ENCODE measurements at regions not wholly inside any gene's neighbourhood (a gene's known extent, or its start where the extent isn't known, plus 50 kb on each side); places are given as distances from the start of the nearest gene placed in this dataset.
"Not testable (repeated sequence)": the region's sequence is repeated elsewhere in the genome, so short reads cannot be mapped to it uniquely, and the experiment has no call there.

DNA sequence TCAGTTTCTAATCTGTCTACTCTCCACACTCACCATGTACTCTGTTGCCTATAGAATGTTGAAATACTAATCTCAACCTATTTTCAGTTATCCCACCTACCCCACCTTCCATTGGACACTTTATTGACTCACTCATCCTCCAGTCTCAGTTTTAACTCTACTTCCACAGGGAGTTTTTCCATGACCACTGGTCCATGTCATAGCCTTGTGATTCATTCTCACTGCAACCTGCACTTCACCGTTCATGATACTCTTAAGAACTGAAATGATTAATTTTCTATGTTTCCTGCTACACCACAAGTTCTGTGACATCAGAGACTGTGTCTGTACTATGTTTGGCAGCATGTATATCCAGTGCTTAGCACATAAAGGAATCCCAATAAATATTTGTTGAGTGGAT is 122.8 kb upstream of the HSF2 start:
- Mint-ChIP-seq H3K4me3 (no peak overlapping the region), H3K36me3 (no peaks in the 10 kb centered on the region), H3K9me3 (peaks cover 5 to 7% of the 10 kb centered on the region in 2 donors), H3K4me1 (no peaks in the 10 kb centered on the region), H3K27me3 (ENCODE audit: low read depth in 2 of 2) (no peaks in the 10 kb centered on the region), H3K27ac (no peak overlapping the region)
- Histone ChIP-seq H3K36me3 (ENCODE audit: control insufficient read depth, insufficient read depth, low read length) (no peaks in the 10 kb centered on the region), H3K4me3 (ENCODE audit: low read length) (no peak overlapping the region), H3K4me1 (ENCODE audit: control insufficient read depth, insufficient read depth, low read length) (no peaks in the 10 kb centered on the region), H3K27ac (ENCODE audit: low read length) (no peak overlapping the region), H3K9me3 (ENCODE audit: control insufficient read depth, insufficient read depth, low read length) (no peaks in the 10 kb centered on the region), H3K27me3 (ENCODE audit: control insufficient read depth, insufficient read depth, low read length) (no peaks in the 10 kb centered on the region)
- TF ChIP-seq, protein P1, sequence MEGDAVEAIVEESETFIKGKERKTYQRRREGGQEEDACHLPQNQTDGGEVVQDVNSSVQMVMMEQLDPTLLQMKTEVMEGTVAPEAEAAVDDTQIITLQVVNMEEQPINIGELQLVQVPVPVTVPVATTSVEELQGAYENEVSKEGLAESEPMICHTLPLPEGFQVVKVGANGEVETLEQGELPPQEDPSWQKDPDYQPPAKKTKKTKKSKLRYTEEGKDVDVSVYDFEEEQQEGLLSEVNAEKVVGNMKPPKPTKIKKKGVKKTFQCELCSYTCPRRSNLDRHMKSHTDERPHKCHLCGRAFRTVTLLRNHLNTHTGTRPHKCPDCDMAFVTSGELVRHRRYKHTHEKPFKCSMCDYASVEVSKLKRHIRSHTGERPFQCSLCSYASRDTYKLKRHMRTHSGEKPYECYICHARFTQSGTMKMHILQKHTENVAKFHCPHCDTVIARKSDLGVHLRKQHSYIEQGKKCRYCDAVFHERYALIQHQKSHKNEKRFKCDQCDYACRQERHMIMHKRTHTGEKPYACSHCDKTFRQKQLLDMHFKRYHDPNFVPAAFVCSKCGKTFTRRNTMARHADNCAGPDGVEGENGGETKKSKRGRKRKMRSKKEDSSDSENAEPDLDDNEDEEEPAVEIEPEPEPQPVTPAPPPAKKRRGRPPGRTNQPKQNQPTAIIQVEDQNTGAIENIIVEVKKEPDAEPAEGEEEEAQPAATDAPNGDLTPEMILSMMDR (IDR thresholded peaks at IDR 0.05): no peak
- WGBS (ENCODE audit: insufficient coverage): 42% methylated on average over 1 of the region's 1 CpG
- intact Hi-C loops (cut with micrococcal nuclease): no loop called here
- ATAC-seq (no peak), DNase-seq (no peak)

DNA sequence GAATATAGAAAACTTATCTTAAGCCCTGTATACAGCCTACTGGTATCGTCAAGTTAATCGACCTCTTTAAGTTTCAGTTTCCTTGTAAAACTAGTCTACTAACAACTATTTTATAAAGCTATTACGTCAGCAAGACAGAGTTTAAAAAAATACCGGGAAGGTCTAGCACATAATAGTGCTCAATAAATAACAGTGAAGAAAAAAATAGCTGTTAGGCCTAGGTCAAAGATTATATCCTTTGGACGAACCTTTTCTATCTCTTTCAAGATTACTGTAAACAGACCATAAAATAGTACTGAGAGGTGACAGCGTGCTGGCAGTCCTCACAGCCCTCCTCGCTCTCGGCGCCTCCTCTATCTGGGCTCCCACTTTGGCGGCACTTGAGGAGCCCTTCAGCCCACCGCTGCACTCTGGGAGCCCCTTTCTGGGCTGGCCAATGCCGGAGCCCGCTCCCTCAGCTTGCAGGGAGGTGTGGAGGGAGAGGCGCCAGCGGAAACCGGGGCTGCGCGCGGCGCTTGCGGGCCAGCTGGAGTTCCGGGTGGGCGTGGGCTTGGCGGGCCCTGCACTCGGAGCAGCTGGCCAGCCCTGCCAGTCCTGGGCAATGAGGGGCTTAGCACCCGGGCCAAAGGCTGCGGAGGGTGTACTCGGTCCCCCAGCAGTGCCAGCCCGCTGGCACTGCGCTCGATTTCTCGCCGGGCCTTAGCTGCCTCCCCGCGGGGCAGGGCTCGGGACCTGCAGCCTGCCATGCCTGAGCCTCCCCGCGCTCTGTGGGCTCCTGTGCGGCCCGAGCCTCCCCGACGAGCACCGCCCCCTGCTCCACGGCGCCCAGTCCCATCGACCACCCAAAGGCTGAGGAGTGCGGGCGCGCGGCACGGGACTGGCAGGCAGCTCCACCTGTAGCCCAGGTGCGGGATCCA is 119.1 kb upstream of the HSF2 start:
- DNase-seq; H3K27ac Mint-ChIP-seq; H3K36me3 ChIP-seq (ENCODE audit: control insufficient read depth, insufficient read depth, low read length); H3K4me3 Mint-ChIP-seq; H3K9me3 Mint-ChIP-seq; H3K36me3 Mint-ChIP-seq; ATAC-seq; H3K4me1 Mint-ChIP-seq; H3K4me1 ChIP-seq (ENCODE audit: control insufficient read depth, insufficient read depth, low read length); H3K9me3 ChIP-seq (ENCODE audit: control insufficient read depth, insufficient read depth, low read length); H3K27ac ChIP-seq (ENCODE audit: low read length); H3K4me3 ChIP-seq (ENCODE audit: low read length); intact Hi-C loops (cut with micrococcal nuclease); H3K27me3 ChIP-seq (ENCODE audit: control insufficient read depth, insufficient read depth, low read length); H3K27me3 Mint-ChIP-seq (ENCODE audit: low read depth in 2 of 2): not testable (repeated sequence)
- 94% methylated on average over 51 of the region's 52 CpGs for WGBS (ENCODE audit: insufficient coverage)

DNA sequence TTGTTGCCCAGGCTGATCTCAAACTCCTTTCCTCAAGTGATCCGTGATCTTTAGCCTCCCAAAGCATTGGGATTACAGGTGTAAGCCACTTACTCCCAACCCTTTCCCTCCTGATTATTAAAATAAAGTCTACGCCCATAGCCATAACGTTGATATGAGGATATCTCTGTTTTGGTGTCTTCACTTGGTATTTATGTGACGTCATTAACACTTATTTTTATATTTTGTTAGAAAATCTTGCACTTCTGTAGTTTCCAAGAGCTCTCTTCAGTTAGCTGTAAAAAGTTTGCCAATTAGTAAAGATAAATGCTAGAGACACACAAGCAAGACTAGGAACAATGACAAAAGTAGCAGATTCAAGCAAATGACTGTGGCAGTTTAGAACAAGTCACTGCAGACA is 115.6 kb upstream of the HSF2 start:
- no peak for ATAC-seq
- no peaks in the 10 kb centered on the region for H3K36me3 Mint-ChIP-seq
- DNase-seq: no peak
- WGBS (ENCODE audit: insufficient coverage): 58% methylated on average over 1 of the region's 4 CpGs
- H3K4me3 ChIP-seq (ENCODE audit: low read length): no peak overlapping the region
- H3K27me3 ChIP-seq (ENCODE audit: control insufficient read depth, insufficient read depth, low read length): no peaks in the 10 kb centered on the region
- H3K9me3 ChIP-seq (ENCODE audit: control insufficient read depth, insufficient read depth, low read length): no peaks in the 10 kb centered on the region
- no peak overlapping the region for H3K27ac ChIP-seq (ENCODE audit: low read length)
- TF ChIP-seq, protein P1 (IDR thresholded peaks at IDR 0.05): no peak
- no peak overlapping the region for H3K4me3 Mint-ChIP-seq
- H3K27me3 Mint-ChIP-seq (ENCODE audit: low read depth in 2 of 2): no peaks in the 10 kb centered on the region
- intact Hi-C loops (cut with micrococcal nuclease): no loop called here
- H3K36me3 ChIP-seq (ENCODE audit: control insufficient read depth, insufficient read depth, low read length): no peaks in the 10 kb centered on the region
- H3K4me1 ChIP-seq (ENCODE audit: control insufficient read depth, insufficient read depth, low read length): no peaks in the 10 kb centered on the region
- peaks cover 0 to 4% of the 10 kb centered on the region in 2 donors for H3K9me3 Mint-ChIP-seq
- H3K27ac Mint-ChIP-seq: no peak overlapping the region
- no peaks in the 10 kb centered on the region for H3K4me1 Mint-ChIP-seq

DNA sequence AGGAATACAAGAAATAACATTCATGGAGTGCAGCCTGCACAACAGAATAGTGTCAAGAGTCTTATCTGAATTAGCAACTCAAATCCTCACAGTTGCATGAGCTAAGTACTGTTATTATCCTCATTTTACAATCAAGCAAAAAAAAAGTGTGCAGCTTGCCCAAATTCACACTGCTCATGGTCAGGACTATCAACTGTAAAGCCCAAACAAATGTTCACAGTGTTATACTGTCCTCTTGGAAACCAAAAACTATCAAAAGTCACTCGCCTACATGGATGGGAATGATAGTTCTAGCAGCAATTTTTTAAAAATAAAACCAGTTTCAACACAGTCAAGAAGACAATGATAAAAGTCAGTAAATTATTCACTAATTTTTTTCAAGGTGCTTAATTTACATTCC is 114.6 kb upstream of the HSF2 start:
- intact Hi-C loops (cut with micrococcal nuclease): no loop called here
- H3K36me3 ChIP-seq (ENCODE audit: control insufficient read depth, insufficient read depth, low read length): no peaks in the 10 kb centered on the region
- peaks cover 0 to 4% of the 10 kb centered on the region in 2 donors for H3K9me3 Mint-ChIP-seq

More for the DNA sequence above, 114.6 kb upstream of the HSF2 start:
- ATAC-seq (no peak), DNase-seq (no peak)
- no CpG with 5 or more reads among the region's 1 CpG for WGBS (ENCODE audit: insufficient coverage)
- Histone ChIP-seq H3K4me1 (ENCODE audit: control insufficient read depth, insufficient read depth, low read length) (no peaks in the 10 kb centered on the region), H3K9me3 (ENCODE audit: control insufficient read depth, insufficient read depth, low read length) (no peaks in the 10 kb centered on the region), H3K27ac (ENCODE audit: low read length) (no peak overlapping the region), H3K27me3 (ENCODE audit: control insufficient read depth, insufficient read depth, low read length) (no peaks in the 10 kb centered on the region), H3K4me3 (ENCODE audit: low read length) (no peak overlapping the region)
- TF ChIP-seq, protein P1 (IDR thresholded peaks at IDR 0.05): no peak
- Mint-ChIP-seq H3K36me3 (no peaks in the 10 kb centered on the region), H3K27me3 (ENCODE audit: low read depth in 2 of 2) (no peaks in the 10 kb centered on the region), H3K27ac (no peak overlapping the region), H3K4me1 (no peaks in the 10 kb centered on the region), H3K4me3 (no peak overlapping the region)
